Astrocyte (in vitro differentiated cells and primary cell): ENCODE measurements at regions not wholly inside any gene's neighbourhood (a gene's known extent, or its start where the extent isn't known, plus 50 kb on each side); places are given as distances from the start of the nearest gene placed in this dataset.

Experiments
- EZH2 ChIP-seq: IDR thresholded peaks from 2 replicates; pipeline ENCODE4 v1.6.1; 2012; ENCODE audit warnings: mild to moderate bottlenecking, low read length, inconsistent platforms; ENCODE audit not compliant: insufficient read depth
- TF ChIP-seq, protein P1 (sequence below): IDR thresholded peaks from 2 replicates; pipeline ENCODE4 v1.5.1; 2011; ENCODE audit warnings: low read depth, mild to moderate bottlenecking, inconsistent platforms, low read length, moderate library complexity; ENCODE audit not compliant: insufficient read depth

DNA sequence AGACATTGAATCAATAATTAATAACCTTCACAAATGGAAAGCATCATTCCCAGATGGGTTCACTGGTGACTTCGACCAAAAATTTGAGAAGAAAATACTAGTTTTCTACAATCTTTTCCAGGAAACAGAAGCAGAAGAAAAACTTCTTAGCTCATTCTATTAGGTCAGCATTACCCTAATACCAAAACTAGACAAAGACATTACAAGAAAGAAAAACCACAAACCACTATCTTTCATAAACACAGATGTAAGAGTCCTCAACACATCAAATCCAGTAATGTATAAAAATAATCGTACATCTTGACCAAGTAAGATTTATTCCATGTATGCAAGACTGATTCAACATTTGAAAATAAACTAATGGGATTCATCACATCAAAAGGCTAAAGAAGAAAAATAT is 64.0 kb upstream of the CDK1 start:
- TF ChIP-seq, protein P1, sequence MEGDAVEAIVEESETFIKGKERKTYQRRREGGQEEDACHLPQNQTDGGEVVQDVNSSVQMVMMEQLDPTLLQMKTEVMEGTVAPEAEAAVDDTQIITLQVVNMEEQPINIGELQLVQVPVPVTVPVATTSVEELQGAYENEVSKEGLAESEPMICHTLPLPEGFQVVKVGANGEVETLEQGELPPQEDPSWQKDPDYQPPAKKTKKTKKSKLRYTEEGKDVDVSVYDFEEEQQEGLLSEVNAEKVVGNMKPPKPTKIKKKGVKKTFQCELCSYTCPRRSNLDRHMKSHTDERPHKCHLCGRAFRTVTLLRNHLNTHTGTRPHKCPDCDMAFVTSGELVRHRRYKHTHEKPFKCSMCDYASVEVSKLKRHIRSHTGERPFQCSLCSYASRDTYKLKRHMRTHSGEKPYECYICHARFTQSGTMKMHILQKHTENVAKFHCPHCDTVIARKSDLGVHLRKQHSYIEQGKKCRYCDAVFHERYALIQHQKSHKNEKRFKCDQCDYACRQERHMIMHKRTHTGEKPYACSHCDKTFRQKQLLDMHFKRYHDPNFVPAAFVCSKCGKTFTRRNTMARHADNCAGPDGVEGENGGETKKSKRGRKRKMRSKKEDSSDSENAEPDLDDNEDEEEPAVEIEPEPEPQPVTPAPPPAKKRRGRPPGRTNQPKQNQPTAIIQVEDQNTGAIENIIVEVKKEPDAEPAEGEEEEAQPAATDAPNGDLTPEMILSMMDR = no peak
- TF ChIP-seq EZH2 = no peak
